SK-N-SH (cell line): ENCODE measurements at regions not wholly inside any gene's neighbourhood (a gene's known extent, or its start where the extent isn't known, plus 50 kb on each side); places are given as distances from the start of the nearest gene placed in this dataset.
A peak's percentile ranks its signal among the peaks of the same experiment; 100 is the strongest.

ENCODE experiments used
- CTCF ChIA-PET: fragments of 300-600, 350-600 bp; formaldehyde crosslinking; extraction: SDS; loops from one replicate; lab custom pipeline; 2021; lab: Yijun Ruan, JAX
- POLR2A ChIA-PET: fragments of 350-600 bp; sonication (Branson Sonifier 250); formaldehyde crosslinking; extraction: SDS; loops from one replicate; lab custom pipeline; 2020; ENCODE audit warnings: antibody characterized with exemption, inconsistent platforms; lab: Yijun Ruan, JAX
- DNase-seq: peaks from one replicate; pipeline ENCODE4 v3.0.0; 2012
- H2AFZ ChIP-seq: fragments of 200-600 bp; sonication (generic); 2 replicates; pipeline ENCODE4 v1.8.1; 2016; ENCODE audit warnings: antibody characterized with exemption, mild to moderate bottlenecking, low read depth
- H3F3A ChIP-seq: fragments of 200-600 bp; sonication (generic); replicated peaks from 2 replicates; pipeline ENCODE3; 2016; ENCODE audit warnings: antibody characterized with exemption, mild to moderate bottlenecking; ENCODE audit not compliant: insufficient read depth
- H3K27ac ChIP-seq, 2 experiments: fragments of 200-500 bp in 1 of 2; fragments of 200-600 bp in 1 of 2; sonication (Bioruptor generic) in 1 of 2; sonication (generic), shearing (Covaris generic) in 1 of 2; 2 replicates each; pipeline versions ENCODE4 v1.5.1 to v1.6.1; 2014 to 2016; ENCODE audit warnings: low read depth in 2 of 2, inconsistent platforms in 1 of 2, low read length in 1 of 2, mild to moderate bottlenecking in 1 of 2, mixed read lengths in 1 of 2
- H3K27me3 ChIP-seq: fragments of 200-600 bp; sonication (generic), shearing (Covaris generic); 2 replicates; pipeline ENCODE4 v1.6.1; 2016; ENCODE audit warnings: mixed run types; ENCODE audit not compliant: insufficient read depth
- H3K36me3 ChIP-seq, 2 experiments: fragments of 200-500 bp in 1 of 2; fragments of 200-600 bp in 1 of 2; sonication (Bioruptor generic) in 1 of 2; sonication (generic) in 1 of 2; replicated peaks in 1 of 2; 2 replicates each; pipeline versions ENCODE3 to v1.5.1; 2014 to 2016; ENCODE audit warnings: low read length in 1 of 2, mild to moderate bottlenecking in 1 of 2; ENCODE audit not compliant: insufficient read depth in 2 of 2, control insufficient read depth in 1 of 2
- H3K4me1 ChIP-seq, 2 experiments: fragments of 200-500 bp in 1 of 2; fragments of 200-600 bp in 1 of 2; sonication (Bioruptor generic) in 1 of 2; sonication (generic), shearing (Covaris generic) in 1 of 2; 2 replicates each; pipeline versions ENCODE4 v1.5.1 to v1.6.1; 2014 to 2016; ENCODE audit warnings: low read depth in 1 of 2, low read length in 1 of 2, mixed run types in 1 of 2; ENCODE audit not compliant: insufficient read depth in 2 of 2, control insufficient read depth in 1 of 2
- H3K4me2 ChIP-seq: fragments of 200-600 bp; sonication (generic), shearing (Covaris generic); 2 replicates; pipeline ENCODE4 v1.6.1; 2017; ENCODE audit warnings: mixed run types
- H3K4me3 ChIP-seq, 2 experiments: fragments of 200-500 bp in 1 of 2; fragments of 200-600 bp in 1 of 2; sonication (Bioruptor generic) in 1 of 2; sonication (generic), shearing (Covaris generic) in 1 of 2; 2 replicates each; pipeline versions ENCODE4 v1.5.1 to v1.8.1; 2014 to 2016; ENCODE audit warnings: low read depth in 2 of 2, inconsistent platforms in 1 of 2, low read length in 1 of 2, mild to moderate bottlenecking in 1 of 2, mixed read lengths in 1 of 2, moderate library complexity in 1 of 2
- H3K79me2 ChIP-seq: fragments of 200-600 bp; sonication (generic); 2 replicates; pipeline ENCODE4 v1.8.1; 2017; ENCODE audit warnings: mild to moderate bottlenecking; ENCODE audit not compliant: insufficient read depth
- H3K9ac ChIP-seq: fragments of 200-600 bp; sonication (generic); 2 replicates; pipeline ENCODE4 v1.6.1; 2017; ENCODE audit warnings: mixed run types
- H3K9me2 ChIP-seq: fragments of 200-600 bp; sonication (generic); 2 replicates; pipeline ENCODE4 v1.6.1; 2017; ENCODE audit warnings: mixed run types
- H3K9me3 ChIP-seq: fragments of 200-600 bp; sonication (generic); 2 replicates; pipeline ENCODE4 v1.6.1; 2017; ENCODE audit warnings: mixed run types, mild to moderate bottlenecking, moderate library complexity
- H4K20me1 ChIP-seq: fragments of 200-600 bp; sonication (generic); 2 replicates; pipeline ENCODE4 v1.6.1; 2017; ENCODE audit warnings: mild to moderate bottlenecking, mixed run types; ENCODE audit not compliant: insufficient read depth
- CHD2 ChIP-seq: fragments of 150-350 bp; IDR thresholded peaks from 2 replicates; pipeline ENCODE4 v1.6.1; 2018; ENCODE audit warnings: low read length; ENCODE audit not compliant: partially characterized antibody
- CTCF ChIP-seq: fragments of 200-600 bp; sonication (generic); IDR thresholded peaks from 2 replicates; pipeline ENCODE4 v1.6.1; 2017; ENCODE audit warnings: antibody characterized with exemption, mild to moderate bottlenecking, moderate library complexity
- ELF1 ChIP-seq: IDR thresholded peaks from 2 replicates; pipeline ENCODE4 v1.4.0; 2012
- EZH2phosphoT487 ChIP-seq: fragments of 200-600 bp; sonication (generic); IDR thresholded peaks from 2 replicates; pipeline ENCODE4 v1.6.1; 2017; ENCODE audit warnings: low read depth, mixed run types, mild to moderate bottlenecking, antibody characterized with exemption, moderate library complexity, borderline replicate concordance
- FOSL2 ChIP-seq: IDR thresholded peaks from 2 replicates; pipeline ENCODE4 v1.4.0; 2012; ENCODE audit warnings: low read depth, mild to moderate bottlenecking, moderate library complexity, borderline replicate concordance
- FOXM1 ChIP-seq: IDR thresholded peaks from 2 replicates; pipeline ENCODE4 v1.4.0; 2012; ENCODE audit warnings: low read depth, mild to moderate bottlenecking
- GABPA ChIP-seq: IDR thresholded peaks from 2 replicates; pipeline ENCODE4 v1.4.0; 2012; ENCODE audit warnings: low read depth, mild to moderate bottlenecking
- GATA2 ChIP-seq: sonication (generic); formaldehyde crosslinking; IDR thresholded peaks from 2 replicates; pipeline ENCODE4 v1.5.0; 2020; ENCODE audit warnings: mild to moderate bottlenecking, missing genetic modification reagents
- MEF2A ChIP-seq: IDR thresholded peaks from 2 replicates; pipeline ENCODE4 v1.4.0; 2012; ENCODE audit warnings: low read depth, borderline replicate concordance
- MXI1 ChIP-seq: IDR thresholded peaks from 2 replicates; pipeline ENCODE4 v1.6.1; 2012; ENCODE audit warnings: mild to moderate bottlenecking, low read depth, low read length, improper control_type of control experiment
- NFIC ChIP-seq: IDR thresholded peaks from 2 replicates; pipeline ENCODE4 v1.4.0; 2012; ENCODE audit warnings: borderline replicate concordance
- RAD21 ChIP-seq: IDR thresholded peaks from 2 replicates; pipeline ENCODE4 v1.6.1; 2012; ENCODE audit warnings: mild to moderate bottlenecking, low read length
- RCOR1 ChIP-seq: fragments of 150-350 bp; IDR thresholded peaks from 2 replicates; pipeline ENCODE4 v1.6.1; 2017; ENCODE audit warnings: antibody characterized with exemption, low read length
- RFX5 ChIP-seq: IDR thresholded peaks from 2 replicates; pipeline ENCODE4 v1.6.1; 2012; ENCODE audit warnings: mild to moderate bottlenecking, improper control_type of control experiment, low read length
- RXRA ChIP-seq: IDR thresholded peaks from 2 replicates; pipeline ENCODE4 v1.4.0; 2012; ENCODE audit warnings: low read depth, mild to moderate bottlenecking, borderline replicate concordance
- SIN3A ChIP-seq: IDR thresholded peaks from 2 replicates; pipeline ENCODE4 v1.6.1; 2012; ENCODE audit warnings: low read depth, mild to moderate bottlenecking, low read length, moderate library complexity, borderline replicate concordance
- TAF1 ChIP-seq: IDR thresholded peaks from 2 replicates; pipeline ENCODE4 v1.6.1; 2012; ENCODE audit warnings: low read depth, mild to moderate bottlenecking, low read length, moderate library complexity, borderline replicate concordance
- TCF12 ChIP-seq: IDR thresholded peaks from 2 replicates; pipeline ENCODE4 v1.4.0; 2012
- TEAD4 ChIP-seq: IDR thresholded peaks from 2 replicates; pipeline ENCODE4 v1.4.0; 2012; ENCODE audit warnings: mild to moderate bottlenecking, borderline replicate concordance; ENCODE audit not compliant: insufficient read depth
- USF2 ChIP-seq: fragments of 150-350 bp; IDR thresholded peaks from 2 replicates; pipeline ENCODE4 v1.6.1; 2017; ENCODE audit warnings: antibody characterized with exemption, low read length, low read depth, borderline replicate concordance
- YY1 ChIP-seq: IDR thresholded peaks from 2 replicates; pipeline ENCODE4 v1.4.0; 2012; ENCODE audit warnings: low read depth, mild to moderate bottlenecking
- ZBTB33 ChIP-seq: IDR thresholded peaks from 2 replicates; pipeline ENCODE4 v1.4.0; 2012; ENCODE audit warnings: low read depth, borderline replicate concordance
- WGBS: methylation state at CpG from one replicate; pipeline ENCODE4 v1.1.6; 2017; ENCODE audit warnings: low lambda C conversion rate; 5-methylcytosine and 5-hydroxymethylcytosine counted together

GRCh38 chr2:120984452-120985173, 248.9 kb downstream of the GLI2 start:
- Histone ChIP-seq H3K9ac (no peak overlapping the region), H3K27me3 (no peaks in the 10 kb centered on the region), H2AFZ (no peak overlapping the region), H3F3A (no peaks in the 10 kb centered on the region), H3K27ac (no peak overlapping the region), H3K79me2 (no peaks in the 10 kb centered on the region), H3K4me2 (no peak overlapping the region), H3K36me3 (peaks cover 14 to 50% of the 10 kb centered on the region in 2 experiments), H3K9me3 (no peaks in the 10 kb centered on the region), H3K9me2 (no peaks in the 10 kb centered on the region), H3K4me3 (no peak overlapping the region), H3K4me1 (peaks cover 0 to 18% of the 10 kb centered on the region in 2 experiments; a peak in 1 of 4 replicates), H4K20me1 (no peaks in the 10 kb centered on the region)
- ChIA-PET POLR2A (no interaction called here), CTCF (interaction anchor here (1.1 to 2.2 kb wide), 3 partner anchors 86 to 95 kb away, joined by 3 to 6 read pairs (median 5); no protein-coding TSS in a partner anchor)
- DNase-seq, result no peak
- TF ChIP-seq RXRA (no peak), GABPA (no peak), TCF12 (no peak), YY1 (no peak), NFIC (no peak), FOXM1 (no peak), FOSL2 (no peak), EZH2phosphoT487 (no peak), GATA2 (CRISPR knock-in tag) (no peak), RFX5 (no peak)
- WGBS, result 93% methylated on average over 19 of the region's 28 CpGs

GRCh38 chr2:120985174-120985996, 249.7 kb downstream of the GLI2 start:
- no peaks in the 10 kb centered on the region for H3F3A ChIP-seq
- no peaks in the 10 kb centered on the region for H3K9me3 ChIP-seq
- H3K4me2 ChIP-seq, result no peak overlapping the region
- no peaks in the 10 kb centered on the region for H3K79me2 ChIP-seq
- H4K20me1 ChIP-seq, result no peaks in the 10 kb centered on the region
- H3K27me3 ChIP-seq, result no peaks in the 10 kb centered on the region
- H3K9ac ChIP-seq, result no peak overlapping the region
- no peak overlapping the region for H3K27ac ChIP-seq
- H2AFZ ChIP-seq, result no peak overlapping the region
- ChIA-PET CTCF (interaction anchor here (0.9 to 2.2 kb wide), 4 partner anchors 54 to 95 kb away, joined by 3 to 6 read pairs (median 4); no protein-coding TSS in a partner anchor), POLR2A (no interaction called here)
- H3K4me3 ChIP-seq, result no peak overlapping the region
- peaks cover 0 to 18% of the 10 kb centered on the region in 2 experiments; a peak in 1 of 4 replicates for H3K4me1 ChIP-seq
- no peaks in the 10 kb centered on the region for H3K9me2 ChIP-seq
- H3K36me3 ChIP-seq, result peaks cover 9 to 51% of the 10 kb centered on the region in 2 experiments
- peak; percentile 8 for DNase-seq
- 96% methylated on average over 6 of the region's 12 CpGs for WGBS
- TF ChIP-seq CTCF (no peak), RAD21 (no peak), TEAD4 (no peak), CHD2 (no peak), USF2 (no peak), SIN3A (no peak), RCOR1 (no peak), RXRA (no peak), MEF2A (no peak), ZBTB33 (no peak), YY1 (no peak), TAF1 (no peak), ELF1 (no peak), MXI1 (no peak)
